Psoas muscle (tissue), 7 donors: ENCODE measurements at regions not wholly inside any gene's neighbourhood (a gene's known extent, or its start where the extent isn't known, plus 50 kb on each side); places are given as distances from the start of the nearest gene placed in this dataset.

Experiments
- ATAC-seq, 4 donors: fragments of 200-7000 bp; cut with Tn5 transposase; one replicate each; pipeline ENCODE4 v1.9.1; 2020; ENCODE audit warnings: moderate library complexity in 3 of 4, mild to moderate bottlenecking in 2 of 4
- DNase-seq, 2 donors: peaks; one replicate each; pipeline ENCODE4 v3.0.0-alpha.2; 2020
- H3K27ac ChIP-seq: fragments of 200-600 bp; one replicate; pipeline ENCODE4 v1.8.0; 2022
- H3K27me3 ChIP-seq, 3 donors: fragments of 200-600 bp in 1 of 3; one replicate each; pipeline versions ENCODE4 v1.6.1 to v1.8.0; 2013 to 2022; ENCODE audit warnings: low read length in 2 of 3, mild to moderate bottlenecking in 2 of 3, moderate library complexity in 1 of 3; ENCODE audit not compliant: insufficient read depth in 3 of 3
- H3K36me3 ChIP-seq, 2 donors: fragments of 200-600 bp in 1 of 2; one replicate each; pipeline versions ENCODE4 v1.6.1 to v1.8.0; 2013 to 2022; ENCODE audit warnings: low read depth in 1 of 2, mild to moderate bottlenecking in 1 of 2, moderate library complexity in 1 of 2; ENCODE audit not compliant: insufficient read depth in 1 of 2
- H3K4me1 ChIP-seq: fragments of 200-600 bp; one replicate; pipeline ENCODE4 v1.8.0; 2022
- H3K4me3 ChIP-seq: fragments of 200-600 bp; one replicate; pipeline ENCODE4 v1.8.0; 2022; ENCODE audit warnings: mild to moderate bottlenecking
- H3K9me3 ChIP-seq: fragments of 200-600 bp; one replicate; pipeline ENCODE4 v1.8.0; 2022
- CTCF ChIP-seq: fragments of 200-600 bp; IDR thresholded peaks from one replicate; pipeline ENCODE4 v1.8.0; 2022; ENCODE audit warnings: antibody characterized with exemption
- WGBS, 3 donors: extraction: QIAGEN DNeasy Blood & Tissue Kit; methylation state at CpG; one replicate each; pipeline versions ENCODE4 v1.1.6 to v1.1.7; 2013; 5-methylcytosine and 5-hydroxymethylcytosine counted together
- intact Hi-C, 2 donors: fragments of 100-400 bp; cut with DNase I; formaldehyde crosslinking; loops; one replicate each; pipeline versions ENCODE4 v1.11.0 to v1.14.2; 2022
- donor health status: healthy with polysubstance abuse.
- donor health status: DM: no; HTN: no; CAD: no; lungs with moderate emphysema.
- donor health status: Bipolar disorder and iron deficiency.
- donor health status: healthy.
- donor health status: DM: yes; HTN: yes; CAD: no.
- donor health status: DM: no; HTN: no; CAD: no.
- donor health status: DM: yes; HTN: yes; CAD: no.

GRCh38 chr5:18314192-18314778 is 680.0 kb downstream of the TAF11L14 start:
- H3K27ac ChIP-seq, result no peak overlapping the region
- H3K36me3 ChIP-seq, result no peaks in the 10 kb centered on the region
- DNase-seq, result no peak
- TF ChIP-seq CTCF, result peak; percentile 48
- no peaks in the 10 kb centered on the region for H3K27me3 ChIP-seq
- H3K4me1 ChIP-seq, result no peaks in the 10 kb centered on the region
- no peaks in the 10 kb centered on the region for H3K9me3 ChIP-seq
- 37 to 38% (median 38%) methylated on average over 6 of the region's 6 CpGs for WGBS, 3 donors
- intact Hi-C loops, result loop anchor here (2.0 to 5.0 kb wide), 2 partner anchors 1097 kb away; partner anchors contain the start of gene BASP1 (in 2 of the 2)
- no peak for ATAC-seq
- no peak overlapping the region for H3K4me3 ChIP-seq

- ATAC-seq, result no peak
- intact Hi-C loops, result no loop called here
- Histone ChIP-seq H3K4me3 (no peak overlapping the region), H3K9me3 (no peaks in the 10 kb centered on the region), H3K27me3 (no peaks in the 10 kb centered on the region), H3K36me3 (no peaks in the 10 kb centered on the region), H3K4me1 (no peaks in the 10 kb centered on the region), H3K27ac (no peak overlapping the region)
- 71 to 78% (median 73%) methylated on average over 5 of the region's 5 CpGs for WGBS, 3 donors
- DNase-seq, result no peak
- TF ChIP-seq CTCF, result no peak
These were observed 687.1 kb downstream of the TAF11L14 start for GRCh38 chr5:18321262-18321942.

- 87 to 96% (median 88%) methylated on average over 2 of the region's 2 CpGs for WGBS, 3 donors
- H3K36me3 ChIP-seq, result no peaks in the 10 kb centered on the region
- no peaks in the 10 kb centered on the region for H3K27me3 ChIP-seq
- no peaks in the 10 kb centered on the region for H3K4me1 ChIP-seq
- H3K4me3 ChIP-seq, result no peak overlapping the region
- no peaks in the 10 kb centered on the region for H3K9me3 ChIP-seq
- H3K27ac ChIP-seq, result no peak overlapping the region
- ATAC-seq (no peak), DNase-seq (no peak)
- intact Hi-C loops, result no loop called here
- TF ChIP-seq CTCF, result no peak
These were observed 689.6 kb downstream of the TAF11L14 start for GRCh38 chr5:18323891-18324290.

- no peak for TF ChIP-seq CTCF
- DNase-seq (no peak), ATAC-seq (no peak)
- 66 to 69% (median 68%) methylated on average over 3 of the region's 3 CpGs for WGBS, 3 donors
- no peaks in the 10 kb centered on the region for H3K36me3 ChIP-seq
- no peak overlapping the region for H3K4me3 ChIP-seq
- no peaks in the 10 kb centered on the region for H3K4me1 ChIP-seq
- no peaks in the 10 kb centered on the region for H3K9me3 ChIP-seq
- intact Hi-C loops, result no loop called here
- H3K27me3 ChIP-seq, result no peaks in the 10 kb centered on the region
- H3K27ac ChIP-seq, result no peak overlapping the region
These were observed 691.2 kb downstream of the TAF11L14 start for GRCh38 chr5:18325431-18325830.

GRCh38 chr5:18329328-18329727 is 695.1 kb downstream of the TAF11L14 start:
- no peak for TF ChIP-seq CTCF
- H3K36me3 ChIP-seq, result no peaks in the 10 kb centered on the region
- no peaks in the 10 kb centered on the region for H3K9me3 ChIP-seq
- ATAC-seq, result no peak
- no peak overlapping the region for H3K4me3 ChIP-seq
- no peak for DNase-seq
- no peak overlapping the region for H3K27ac ChIP-seq
- intact Hi-C loops, result no loop called here
- no peaks in the 10 kb centered on the region for H3K27me3 ChIP-seq
- no peaks in the 10 kb centered on the region for H3K4me1 ChIP-seq
